Cerebellar cortex (tissue), 1 donor: ENCODE measurements at regions not wholly inside any gene's neighbourhood (a gene's known extent, or its start where the extent isn't known, plus 50 kb on each side); places are given as distances from the start of the nearest gene placed in this dataset.

Source experiments
- DNase-seq: peaks from one replicate; pipeline ENCODE4 v3.0.0-alpha.2; 2015; ENCODE audit warnings: low spot score

DNA sequence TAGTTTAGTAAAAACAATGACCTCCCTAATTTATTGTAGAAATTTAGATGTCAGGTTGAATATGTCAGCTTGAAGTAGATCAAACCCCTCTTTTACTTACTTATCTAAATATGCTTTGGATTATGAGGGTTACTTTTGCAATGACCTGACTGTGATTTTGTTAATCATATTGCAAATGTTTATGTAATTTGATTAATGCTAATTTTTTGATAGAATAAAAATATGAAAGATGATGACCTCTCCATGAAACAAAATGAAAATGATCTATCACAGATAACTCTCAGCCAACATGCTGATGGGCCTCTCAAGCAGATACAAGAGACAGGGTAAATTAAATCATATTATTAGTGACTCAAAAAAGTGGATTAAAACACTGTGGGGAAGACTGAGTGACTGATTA is 131.0 kb downstream of the CEP57L1 start:
- DNase-seq = no peak

DNA sequence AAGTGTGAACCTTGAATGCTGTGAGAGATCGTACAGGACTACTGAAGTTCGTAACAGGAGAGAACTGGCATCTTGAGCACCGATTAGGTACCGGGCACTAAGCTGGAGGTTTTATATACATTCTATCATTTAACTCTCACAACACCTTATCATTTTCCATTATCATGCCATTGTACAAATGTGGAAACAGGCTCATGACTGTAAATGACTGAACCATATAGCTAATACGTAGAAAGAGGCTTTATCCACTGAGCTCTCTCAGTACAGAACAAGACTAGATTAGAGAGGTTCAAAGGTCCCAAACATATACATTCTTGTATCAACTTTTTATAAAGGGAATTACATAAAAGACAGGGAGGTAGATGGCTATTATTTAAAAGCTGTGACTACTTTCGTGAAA is 130.6 kb downstream of the CEP57L1 start:
- DNase-seq = no peak

DNA sequence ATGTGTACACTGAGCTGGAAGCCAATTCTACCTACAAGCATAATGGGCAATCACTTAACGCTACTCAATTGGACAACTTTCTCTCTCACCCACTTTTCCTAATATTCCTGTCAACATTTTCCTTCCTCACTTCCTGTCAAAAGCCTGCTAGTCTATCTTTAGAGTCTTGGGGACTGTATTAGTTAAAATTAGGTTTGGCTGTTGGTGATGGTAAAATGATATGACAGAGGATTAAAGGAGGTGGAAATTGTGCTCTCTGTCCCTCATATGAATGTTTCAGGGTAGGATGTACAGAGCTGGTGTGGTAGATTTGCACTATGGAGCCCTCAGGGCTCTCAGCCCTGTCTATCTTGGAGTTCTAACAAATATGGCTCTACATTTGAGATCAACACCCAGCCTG is 129.7 kb downstream of the CEP57L1 start:
- no peak for DNase-seq

DNA sequence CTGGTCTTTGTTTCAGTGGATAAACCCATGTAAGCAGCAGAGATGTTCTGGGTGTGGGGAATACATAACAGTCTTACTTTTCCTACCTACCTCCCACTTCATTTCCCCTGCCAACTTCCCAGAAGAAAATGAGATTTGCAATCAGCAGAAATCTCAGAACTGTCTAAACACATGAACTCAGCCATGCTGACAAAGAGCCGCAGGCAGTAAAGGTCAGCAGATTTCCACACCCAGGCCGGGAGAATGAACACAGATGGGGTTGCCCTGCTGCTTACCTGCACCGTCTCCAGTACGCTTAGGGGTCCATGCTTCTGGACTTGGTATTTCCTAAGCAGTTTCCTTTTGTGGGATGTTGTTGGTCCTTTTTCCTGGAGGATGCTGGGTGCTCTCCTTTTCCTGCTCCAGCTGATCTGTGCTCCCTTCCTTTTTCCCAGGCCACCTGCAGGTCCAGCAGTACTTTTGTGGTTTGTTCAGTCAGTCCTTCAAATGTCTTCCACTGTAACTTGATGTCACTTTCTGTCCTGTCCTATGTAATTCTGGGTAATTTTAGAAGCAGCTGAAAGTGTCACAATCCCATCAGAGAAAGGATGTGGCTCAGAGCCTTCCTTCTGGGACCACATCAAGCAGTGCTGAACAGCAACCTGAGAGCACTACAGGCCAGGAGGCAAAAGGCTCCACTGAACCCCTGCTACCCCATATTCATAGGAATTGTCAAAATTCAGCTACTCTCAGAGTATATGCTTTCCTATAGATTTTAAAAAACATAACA is 129.0 kb downstream of the CEP57L1 start:
- DNase-seq = peak; percentile 2

DNA sequence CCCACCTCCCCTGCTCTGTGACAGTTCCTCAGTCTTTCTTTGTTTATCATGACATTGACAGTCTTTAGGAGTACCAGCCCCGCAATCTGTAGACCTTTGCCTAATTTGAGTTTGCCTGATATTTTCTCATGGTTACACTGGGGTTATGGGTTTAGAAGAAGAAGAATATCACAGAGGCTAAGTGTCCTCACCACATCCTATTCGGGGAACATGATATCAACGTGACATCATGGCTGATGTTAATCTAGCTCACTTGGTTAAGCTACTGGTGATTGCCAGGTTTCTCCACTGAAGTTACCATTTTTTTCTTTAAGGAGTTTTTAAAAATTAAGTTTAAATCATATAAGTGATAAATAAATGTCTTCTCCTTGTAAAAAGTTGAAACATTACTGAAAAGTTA is 127.5 kb downstream of the CEP57L1 start:
- no peak for DNase-seq

DNA sequence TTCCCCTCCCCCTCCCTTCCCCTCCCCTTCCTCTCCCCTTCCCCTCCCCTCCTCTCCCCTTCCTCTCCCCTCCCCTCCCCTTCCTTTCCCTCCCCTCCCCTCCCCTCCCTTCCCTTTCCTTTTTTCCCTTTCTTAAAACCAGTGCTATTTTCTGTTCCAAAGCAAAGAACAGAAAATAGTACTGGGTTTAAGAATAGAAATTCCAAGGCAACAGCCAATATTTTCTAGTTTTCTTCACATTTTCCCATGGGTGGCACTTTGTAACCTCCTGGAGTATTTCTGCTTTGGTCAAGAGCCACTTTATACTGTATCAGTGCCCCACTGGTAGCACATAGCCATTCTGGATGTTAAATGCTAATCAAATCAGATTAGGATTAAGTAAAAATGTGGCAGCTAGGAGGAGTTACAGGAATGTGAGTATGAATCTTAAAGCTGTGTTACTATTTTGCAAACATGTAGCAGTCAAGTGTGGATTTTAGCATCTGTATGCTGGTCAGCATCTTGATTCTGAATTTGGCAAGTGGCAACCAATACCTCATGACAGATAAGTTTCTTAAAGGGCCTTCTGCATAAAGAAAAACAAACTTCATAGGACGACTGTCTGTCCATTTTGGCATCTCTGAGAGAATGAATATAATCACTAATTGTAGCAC is 126.4 kb downstream of the CEP57L1 start:
- DNase-seq = no peak
